ENCODE measurements at regions not wholly inside any gene's neighbourhood (a gene's known extent, or its start where the extent isn't known, plus 50 kb on each side); places are given as distances from the start of the nearest gene placed in this dataset.
A peak's percentile ranks its signal among the peaks of the same experiment; 100 is the strongest.
"Not testable (repeated sequence)": the region's sequence is repeated elsewhere in the genome, so short reads cannot be mapped to it uniquely, and the experiment has no call there.

DNA sequence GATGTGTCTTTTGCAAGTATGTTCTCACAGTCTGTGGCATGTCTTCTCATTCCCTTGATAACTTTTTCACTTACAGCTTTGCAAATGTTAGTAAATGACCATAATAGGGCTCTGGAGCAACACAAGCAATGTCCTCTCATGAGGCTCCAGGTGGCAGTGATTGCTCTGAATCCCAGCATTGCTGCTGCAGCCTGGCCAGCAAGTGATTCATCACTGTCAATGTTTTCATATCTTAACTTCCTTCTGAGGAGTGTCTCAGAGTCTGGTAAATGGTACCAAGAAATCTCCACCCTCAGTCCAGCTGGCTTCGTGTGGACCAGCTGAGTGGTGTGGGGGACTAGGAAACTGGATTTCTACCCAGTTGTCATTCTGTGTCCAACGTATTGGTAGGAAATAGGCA lies 139.6 kb downstream of the MYLK4 start:
- DNase-seq (ENCODE audit: low read depth in 2 of 3, low spot score in 2 of 3): no peak

DNA sequence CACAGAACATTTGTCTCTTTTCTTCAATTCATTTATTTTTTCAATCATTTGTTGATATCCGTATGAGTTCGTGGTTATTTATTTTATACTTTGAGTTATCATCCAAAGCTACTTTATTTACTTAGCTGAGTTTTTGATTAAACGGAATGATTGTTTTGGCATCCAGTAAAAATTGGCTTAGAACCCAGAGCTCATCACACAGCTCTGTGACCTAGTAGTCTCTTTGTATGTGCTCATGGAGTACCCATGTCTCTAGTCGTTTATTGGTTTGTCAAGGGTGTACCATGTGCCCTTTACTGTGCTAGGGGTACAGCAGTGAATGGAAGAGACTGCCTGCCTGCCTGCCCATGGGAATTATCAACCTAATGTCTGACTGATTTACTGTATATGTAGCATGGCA lies 142.2 kb downstream of the MYLK4 start:
- no peak for DNase-seq (ENCODE audit: low read depth in 2 of 3, low spot score in 2 of 3)

DNA sequence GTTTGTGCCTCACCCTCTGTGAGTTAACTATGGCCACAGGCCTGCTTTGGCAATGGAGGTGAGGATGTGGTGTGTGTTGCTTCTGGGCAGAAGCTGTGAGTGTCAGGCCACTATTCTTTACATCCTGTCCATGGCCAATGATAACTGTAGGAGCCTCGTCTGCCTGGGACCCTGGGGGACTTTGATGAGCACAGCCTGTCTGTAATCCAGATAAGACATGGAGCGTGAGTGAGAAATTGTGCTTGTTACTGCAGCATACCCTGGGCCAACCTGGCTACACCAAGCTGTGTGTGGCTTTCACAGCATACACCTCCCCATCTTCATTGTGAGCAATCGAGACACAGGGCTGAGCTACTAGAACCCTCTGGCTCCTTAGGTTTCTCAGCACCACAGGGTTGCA lies 150.4 kb downstream of the MYLK4 start:
- DNase-seq (ENCODE audit: low read depth in 2 of 3, low spot score in 2 of 3): no peak

DNA sequence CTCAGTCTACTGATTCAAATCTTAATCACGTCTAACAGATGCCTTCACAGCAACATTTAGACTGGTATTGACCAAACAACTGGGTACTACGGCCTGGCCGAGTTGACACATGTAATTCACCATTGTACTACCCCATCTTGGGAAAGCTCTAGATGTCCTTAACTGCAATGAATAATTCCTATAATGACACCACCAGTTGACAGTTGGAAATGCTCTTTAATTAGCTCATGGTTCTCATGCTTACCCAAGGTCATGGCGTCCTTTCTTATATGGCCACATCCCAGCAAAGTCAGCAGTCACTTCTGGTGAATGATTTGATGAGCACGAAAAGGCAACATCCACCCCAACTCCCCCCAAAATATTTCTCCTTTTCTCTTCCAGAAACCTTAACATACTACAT lies 150.9 kb downstream of the MYLK4 start:
- DNase-seq (ENCODE audit: low read depth in 2 of 3, low spot score in 2 of 3): no peak

DNA sequence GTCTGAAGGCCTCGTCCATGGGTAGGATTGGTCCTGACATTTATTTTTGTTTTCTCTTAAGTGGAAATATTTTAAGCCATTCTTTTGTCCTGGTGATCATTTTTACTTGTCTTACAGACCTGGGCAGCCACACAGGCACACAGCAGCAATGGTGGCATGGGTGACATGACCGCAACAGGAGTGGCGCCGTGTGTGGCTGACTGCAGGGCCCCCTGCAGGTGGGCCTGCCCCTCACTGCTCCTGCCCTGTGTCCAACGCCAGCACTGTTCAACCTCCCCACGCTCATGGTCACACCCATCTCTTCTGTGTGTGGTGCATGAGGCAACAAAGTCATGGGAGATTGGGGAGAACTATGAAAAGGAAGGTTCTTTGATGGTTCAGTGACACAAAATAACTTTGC lies 151.9 kb downstream of the MYLK4 start:
- DNase-seq (ENCODE audit: low read depth in 2 of 3, low spot score in 2 of 3): no peak

DNA sequence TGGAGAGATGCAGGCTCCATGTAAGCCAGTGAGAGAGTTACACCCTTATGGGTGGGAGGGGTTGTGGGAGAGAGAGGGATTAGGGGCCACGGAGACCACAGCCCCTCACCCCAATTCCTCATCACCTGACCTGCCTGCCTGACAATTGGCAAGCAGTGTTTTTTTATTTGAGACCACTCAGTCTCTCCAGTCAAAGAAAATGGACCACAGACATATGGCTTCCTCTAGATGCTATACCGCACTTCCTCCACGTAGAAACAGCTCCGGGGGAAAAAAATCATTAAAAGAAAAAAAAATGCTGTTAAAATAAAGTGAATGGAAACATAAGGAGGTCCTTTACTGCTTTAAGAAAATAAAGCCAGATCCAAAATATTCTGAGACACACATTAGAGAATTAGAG lies 152.7 kb downstream of the MYLK4 start:
- peak in 2 of 3 donors; percentile 25 to 58 for DNase-seq (ENCODE audit: low read depth in 2 of 3, low spot score in 2 of 3)

DNA sequence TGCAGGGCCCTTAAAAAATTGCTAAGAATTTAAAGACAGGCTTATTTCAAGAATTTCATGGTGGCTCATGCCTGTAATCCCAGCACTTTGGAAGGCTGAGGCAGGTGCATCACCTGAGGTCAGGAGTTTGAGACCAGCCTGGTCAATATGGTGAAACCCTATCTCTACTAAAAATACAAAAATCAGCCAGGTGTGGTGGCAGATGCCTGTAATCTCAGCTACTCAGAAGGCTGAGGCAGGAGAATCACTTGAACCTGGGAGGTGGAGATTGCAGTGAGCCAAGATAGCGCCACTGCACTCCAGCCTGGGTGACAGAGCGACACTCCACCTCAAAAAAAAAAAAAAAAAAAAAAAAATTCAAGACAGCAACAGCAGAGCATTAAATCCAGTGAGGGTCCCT lies 153.3 kb downstream of the MYLK4 start:
- DNase-seq (ENCODE audit: low read depth in 2 of 3, low spot score in 2 of 3): not testable (repeated sequence)

DNA sequence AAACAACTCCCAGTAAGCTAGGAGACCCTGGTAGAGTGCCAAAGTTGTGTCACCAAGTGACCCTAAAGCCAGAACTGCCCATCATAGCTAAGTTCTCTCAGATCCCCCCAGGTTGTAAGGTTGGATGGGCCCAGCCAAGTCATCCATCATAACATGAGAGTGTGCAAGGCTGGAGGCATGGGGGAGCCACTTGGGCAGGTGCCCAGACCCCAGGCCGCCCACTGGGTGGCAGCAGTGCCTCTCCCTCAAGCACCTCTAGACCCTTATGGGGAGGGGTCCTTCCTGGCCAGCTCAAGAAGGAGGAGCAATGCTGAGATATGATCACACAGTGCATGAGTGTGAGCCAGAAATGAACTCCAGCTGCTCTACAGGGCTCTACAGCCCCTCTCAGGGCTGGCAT lies 154.5 kb downstream of the MYLK4 start:
- peak in 2 of 3 donors; percentile 33 to 39 for DNase-seq (ENCODE audit: low read depth in 2 of 3, low spot score in 2 of 3)

DNA sequence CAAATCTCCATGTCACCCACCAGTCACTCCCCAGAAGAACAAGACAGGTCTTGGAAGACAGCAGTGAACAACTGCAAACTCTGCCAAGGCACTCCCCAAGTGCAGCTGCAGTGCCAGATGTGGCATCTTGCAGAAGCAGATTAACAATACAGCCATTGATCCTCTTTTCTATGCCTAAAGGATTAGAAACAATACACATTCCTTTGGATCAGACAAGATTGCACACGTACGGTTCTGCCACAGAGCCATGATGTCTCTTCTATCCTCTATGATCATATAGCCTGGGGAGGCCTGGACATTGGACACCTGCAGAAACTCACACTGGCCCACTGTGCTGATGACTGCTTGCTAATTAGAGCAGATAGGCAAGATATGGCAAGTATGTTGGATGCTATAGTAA lies 155.9 kb downstream of the MYLK4 start:
- no peak for DNase-seq (ENCODE audit: low read depth in 2 of 3, low spot score in 2 of 3)

DNA sequence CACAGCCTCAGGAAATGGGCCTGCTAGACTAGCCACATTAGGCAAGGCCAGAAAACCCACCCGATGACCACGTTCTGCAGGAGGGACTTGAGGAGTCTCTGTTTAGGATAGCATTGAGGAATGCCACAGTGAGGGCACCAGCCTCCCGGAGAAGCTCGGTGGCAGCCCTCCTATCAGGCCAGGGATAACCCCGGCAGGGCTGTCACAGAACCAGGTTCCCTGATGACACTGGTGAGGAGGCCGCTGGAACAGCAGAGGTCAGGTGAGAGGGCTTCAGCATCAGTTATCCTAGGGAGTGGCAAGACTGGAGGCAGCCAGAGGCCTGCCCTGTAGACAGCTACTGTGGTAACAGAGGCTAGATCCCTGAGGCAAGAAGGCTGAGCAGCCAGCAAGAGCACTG lies 157.6 kb downstream of the MYLK4 start:
- DNase-seq (ENCODE audit: low read depth in 2 of 3, low spot score in 2 of 3): no peak

DNA sequence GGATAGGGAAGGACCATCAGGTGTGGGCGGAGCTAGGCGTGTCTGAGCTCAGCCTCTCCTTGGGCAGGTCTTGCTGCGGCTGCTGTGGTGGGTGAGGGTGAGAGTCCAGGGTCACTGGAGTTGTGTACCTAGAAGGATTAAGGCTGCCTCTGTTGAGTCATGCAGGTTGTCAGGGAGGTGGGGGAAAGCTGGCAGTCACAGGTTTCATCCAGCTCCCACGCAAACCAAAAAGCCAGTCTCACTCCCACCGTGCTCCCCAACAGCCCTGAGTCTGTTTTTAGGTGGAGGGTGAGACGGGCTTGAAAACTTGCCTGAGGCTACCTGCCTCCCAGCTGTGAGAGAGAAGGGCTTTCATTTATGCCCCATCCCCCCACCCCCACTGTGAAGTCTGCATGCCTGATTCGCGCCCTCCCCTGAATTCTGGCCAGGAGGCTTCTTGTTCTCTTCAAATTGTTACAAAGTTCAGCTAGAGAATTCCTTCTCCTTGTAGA lies 161.5 kb downstream of the MYLK4 start:
- DNase-seq (ENCODE audit: low read depth in 2 of 3, low spot score in 2 of 3): no peak

DNA sequence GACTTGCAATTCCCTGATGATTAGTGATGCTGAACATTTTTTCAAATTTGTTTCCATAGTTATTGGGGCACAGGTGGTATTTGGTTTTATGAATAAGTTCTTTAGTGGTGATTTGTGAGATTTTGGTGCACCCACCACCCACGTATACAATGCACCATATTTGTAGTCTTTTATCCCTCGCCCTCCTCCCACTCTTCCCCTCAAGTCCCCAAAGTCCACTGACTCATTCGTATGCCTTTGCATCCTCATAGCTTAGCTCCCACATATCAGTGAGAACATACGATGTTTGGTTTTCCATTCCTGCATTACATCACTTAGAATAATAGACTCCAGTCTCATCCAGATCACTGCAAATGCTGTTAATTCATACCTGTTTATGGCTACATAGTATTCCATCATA lies 167.3 kb downstream of the MYLK4 start:
- DNase-seq (ENCODE audit: low read depth in 2 of 3, low spot score in 2 of 3): no peak

DNA sequence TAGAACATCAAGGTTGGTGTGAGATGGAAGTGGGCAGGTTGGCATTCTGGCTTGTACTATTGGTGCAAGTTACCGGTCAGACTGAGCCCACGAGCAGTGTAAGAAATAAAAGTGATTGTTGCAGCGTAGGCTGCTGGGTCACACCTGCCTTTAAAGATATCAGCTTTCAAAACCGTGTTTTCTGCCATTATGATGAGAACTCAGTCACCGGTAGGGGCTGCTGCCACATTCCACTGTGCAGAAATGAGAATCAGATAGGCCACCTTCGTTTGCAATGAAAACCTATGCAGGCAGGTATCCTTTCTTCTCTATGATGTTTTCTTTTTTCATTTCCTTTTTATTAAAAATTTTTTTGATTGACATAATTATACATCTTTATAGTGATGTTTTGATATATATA lies 168.5 kb downstream of the MYLK4 start:
- DNase-seq (ENCODE audit: low read depth in 2 of 3, low spot score in 2 of 3): no peak

DNA sequence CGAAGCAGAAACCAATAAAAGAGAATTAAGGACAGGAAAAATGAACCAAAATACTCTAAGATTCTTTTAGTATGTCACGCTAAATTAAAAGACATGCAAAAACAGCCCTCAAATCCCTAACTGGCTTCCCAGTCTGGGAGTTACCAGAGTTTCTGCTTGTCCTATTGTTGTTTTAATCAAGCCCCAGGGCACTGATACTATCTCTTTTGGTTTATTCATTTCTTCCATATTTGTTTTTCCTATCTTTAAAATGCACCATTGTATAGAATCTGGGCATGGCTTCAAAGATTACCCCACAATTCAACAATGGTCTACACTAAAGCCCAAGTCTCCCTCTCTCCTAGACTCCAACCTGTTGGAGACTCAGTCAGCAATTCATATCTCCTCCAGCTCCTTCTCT lies 169.1 kb downstream of the MYLK4 start:
- no peak for DNase-seq (ENCODE audit: low read depth in 2 of 3, low spot score in 2 of 3)

DNA sequence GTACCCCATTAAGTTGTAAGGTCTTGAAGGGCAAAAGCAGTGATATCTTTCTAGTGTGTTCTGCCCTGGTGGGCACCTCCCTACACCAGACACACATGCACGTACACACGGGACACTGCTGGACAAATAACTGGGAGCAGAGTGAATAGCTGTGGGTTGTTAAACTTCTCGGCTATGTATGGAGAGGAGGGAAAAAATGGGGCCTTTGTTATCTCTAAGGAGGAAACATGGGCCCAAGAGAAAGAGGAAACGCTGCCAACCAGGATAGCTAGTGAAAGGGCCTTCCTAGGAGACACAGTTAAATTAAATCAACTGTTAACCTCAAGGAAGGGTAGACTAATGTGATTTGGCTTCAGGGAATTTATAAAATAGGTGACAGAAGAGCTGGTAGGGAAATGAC lies 169.7 kb downstream of the MYLK4 start:
- DNase-seq (ENCODE audit: low read depth in 2 of 3, low spot score in 2 of 3): no peak

DNA sequence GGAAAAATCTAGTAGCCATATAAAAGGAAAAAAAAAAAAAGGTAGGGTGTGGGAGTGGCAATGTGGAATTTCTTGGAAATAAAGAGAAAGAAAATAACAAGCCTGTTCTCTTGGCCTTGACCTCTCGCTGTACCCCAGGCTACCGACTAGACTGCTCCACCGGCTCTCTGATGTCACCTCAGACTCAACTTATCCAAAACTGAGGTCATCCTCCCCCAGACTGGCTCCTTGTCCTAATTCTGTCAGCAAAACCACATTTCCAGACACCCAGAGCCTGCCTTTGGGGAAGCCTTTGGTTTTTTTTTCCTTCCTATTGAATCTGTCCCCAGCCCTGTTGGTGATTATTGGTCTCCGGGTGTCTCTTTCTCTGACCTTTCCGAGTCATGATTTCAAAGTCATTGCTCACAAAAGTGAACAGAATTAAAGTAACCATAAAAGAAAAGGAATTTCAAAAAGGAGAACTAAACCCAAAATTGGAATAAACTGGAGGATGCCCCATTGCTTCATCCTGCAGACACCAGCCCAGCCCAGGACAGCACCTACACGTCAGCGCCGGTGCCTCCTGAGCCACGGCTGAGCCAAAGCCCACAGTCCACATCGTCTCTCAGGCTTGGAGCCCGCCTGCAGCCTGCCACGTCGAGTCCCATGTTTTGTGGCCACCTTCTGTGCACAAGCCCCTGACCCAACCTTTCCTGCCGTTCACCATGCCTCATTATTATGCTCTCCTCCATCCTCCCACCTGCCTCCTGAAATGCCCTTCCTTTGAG lies 170.7 kb downstream of the MYLK4 start:
- DNase-seq (ENCODE audit: low read depth in 2 of 3, low spot score in 2 of 3): no peak

DNA sequence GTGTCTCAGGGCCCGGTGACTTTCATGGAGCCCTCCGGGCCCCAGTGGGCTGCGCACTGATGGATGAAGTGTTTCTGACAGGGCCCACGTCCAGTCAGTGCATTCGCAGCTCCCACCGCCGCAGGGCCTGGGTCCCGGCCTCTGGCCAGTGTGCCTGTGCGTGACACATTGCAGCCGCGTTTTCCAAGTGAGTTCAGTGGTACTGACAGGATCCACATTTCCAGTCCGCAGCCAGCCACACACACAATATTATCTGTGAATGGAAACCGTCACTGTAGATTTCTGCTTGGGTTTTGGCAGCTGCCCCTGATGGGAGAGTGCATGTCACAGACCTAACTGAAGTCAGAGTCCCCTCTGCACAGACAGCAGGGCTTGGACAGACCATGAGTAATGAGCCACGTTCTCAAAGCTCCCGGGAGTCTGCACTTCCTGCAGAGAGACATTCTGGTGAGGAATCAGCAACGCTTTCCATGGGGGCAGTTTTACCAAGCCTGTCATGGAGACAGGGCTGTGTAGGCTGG lies 171.4 kb downstream of the MYLK4 start:
- no peak for DNase-seq (ENCODE audit: low read depth in 2 of 3, low spot score in 2 of 3)

DNA sequence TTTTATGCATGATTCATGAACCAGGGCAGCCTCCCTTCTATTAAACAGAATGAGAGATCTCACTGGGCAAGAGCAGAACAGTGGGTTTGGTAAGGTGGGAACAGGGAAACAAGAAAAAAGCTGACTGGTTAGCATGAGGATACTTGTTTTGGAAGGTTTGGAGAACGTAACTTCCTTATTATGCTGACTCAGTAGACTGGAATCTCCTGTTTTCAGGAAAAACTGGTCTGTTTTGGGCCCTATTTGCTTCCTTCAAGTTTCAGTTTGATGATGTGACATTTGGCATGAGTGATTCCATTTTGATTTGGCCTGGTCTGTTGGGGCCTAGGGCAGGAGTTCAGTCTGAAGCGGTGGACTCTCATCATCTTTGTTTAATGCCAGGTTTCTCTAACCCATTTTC lies 172.0 kb downstream of the MYLK4 start:
- no peak for DNase-seq (ENCODE audit: low read depth in 2 of 3, low spot score in 2 of 3)

DNA sequence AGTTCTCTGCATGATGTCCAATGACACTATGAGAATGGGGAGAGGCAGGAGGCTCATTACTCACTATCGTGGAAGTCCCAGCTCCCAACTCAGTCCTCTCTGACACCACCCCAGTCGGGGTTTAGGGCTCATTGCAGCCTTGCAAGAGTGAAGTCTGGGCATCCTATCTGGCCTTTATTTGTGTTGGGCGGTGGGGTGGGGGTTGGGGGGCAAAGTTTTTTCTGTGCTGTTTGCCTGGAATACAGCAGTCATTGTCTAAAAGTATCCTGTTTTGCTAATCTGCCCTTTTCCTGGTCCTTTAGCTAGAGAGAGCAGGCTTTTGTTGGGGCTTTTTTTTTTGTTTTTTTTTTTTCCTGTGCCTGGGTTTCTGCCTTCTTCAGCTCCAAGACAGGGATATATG lies 174.2 kb downstream of the MYLK4 start:
- no peak for DNase-seq (ENCODE audit: low read depth in 2 of 3, low spot score in 2 of 3)

DNA sequence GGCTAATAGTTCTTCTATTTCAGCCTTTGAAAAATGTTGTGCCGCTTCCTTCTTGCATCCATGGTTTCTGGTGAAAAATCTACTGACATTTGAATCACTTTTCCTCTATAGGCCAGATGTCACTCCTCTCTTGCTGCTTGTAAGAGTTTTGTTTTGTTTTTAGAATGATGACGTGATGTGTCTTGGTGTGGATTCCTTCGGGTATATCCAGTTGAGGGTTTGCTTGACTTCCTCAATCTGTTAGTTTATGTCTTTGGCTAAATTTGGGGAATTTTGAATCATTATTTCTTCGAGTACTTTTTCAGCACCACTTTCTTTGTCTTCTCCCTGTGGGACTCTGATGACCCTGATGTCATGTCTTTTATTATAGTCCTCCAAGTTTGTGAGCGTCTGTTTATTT lies 175.5 kb downstream of the MYLK4 start:
- no peak for DNase-seq (ENCODE audit: low read depth in 2 of 3, low spot score in 2 of 3)

DNA sequence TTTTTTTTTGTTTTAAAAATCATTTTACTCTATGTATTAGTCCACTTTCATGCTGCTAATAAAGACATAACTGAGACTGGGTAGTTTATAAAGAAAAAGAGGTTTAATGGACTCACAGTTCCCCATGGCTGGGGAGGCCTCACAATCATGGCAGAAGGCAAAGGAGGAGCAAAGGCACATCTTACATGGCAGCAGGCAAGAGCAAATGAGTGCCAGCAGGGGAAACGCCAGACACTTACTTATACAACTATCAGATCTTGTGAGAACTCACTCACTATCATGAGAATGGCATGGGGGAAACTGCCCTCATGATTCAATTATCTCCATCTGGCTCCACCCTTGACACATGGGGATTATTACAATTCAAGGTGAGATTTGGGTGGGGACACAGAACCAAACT lies 181.3 kb downstream of the MYLK4 start:
- not testable (repeated sequence) for DNase-seq (ENCODE audit: low read depth in 2 of 3, low spot score in 2 of 3)

DNA sequence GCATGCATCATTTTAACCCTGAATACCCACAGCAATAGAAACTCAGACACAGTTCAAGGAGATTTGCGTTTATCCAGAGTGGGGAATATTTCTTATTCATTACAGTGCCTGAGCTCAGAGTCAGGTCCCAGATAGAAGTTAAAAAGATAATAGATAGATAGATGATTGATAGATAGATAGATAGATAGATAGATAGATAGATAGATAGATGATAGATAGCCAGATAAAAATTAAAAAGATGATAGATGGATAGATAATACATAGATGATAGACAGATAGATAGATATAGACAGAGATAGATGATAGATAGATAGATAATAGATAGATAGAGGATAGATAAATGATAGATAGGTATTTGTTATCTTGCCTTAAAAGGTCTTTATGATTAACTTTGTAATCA lies 184.7 kb downstream of the MYLK4 start:
- no peak for DNase-seq (ENCODE audit: low read depth in 2 of 3, low spot score in 2 of 3)

DNA sequence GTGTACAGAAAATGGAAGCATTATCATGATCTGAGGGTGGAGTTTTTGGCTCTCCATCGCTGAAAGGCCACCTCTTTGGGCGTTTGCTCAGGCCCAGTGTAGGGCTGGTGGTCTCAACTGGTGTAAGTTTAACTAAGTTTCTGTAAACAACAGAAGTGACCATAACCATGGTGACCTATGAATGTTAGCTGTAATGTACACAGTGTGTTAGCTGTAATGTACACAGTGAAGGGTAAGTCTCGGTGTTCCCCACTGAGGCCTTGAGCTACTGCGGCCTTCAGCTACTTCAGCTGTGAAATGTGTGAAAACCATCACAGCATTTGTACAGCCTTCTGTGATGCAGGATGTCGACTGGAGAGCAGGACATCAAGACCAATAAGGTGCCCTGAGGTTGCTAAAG lies 185.2 kb downstream of the MYLK4 start:
- no peak for DNase-seq (ENCODE audit: low read depth in 2 of 3, low spot score in 2 of 3)

Data from hematopoietic multipotent progenitor cell (in vitro differentiated cells).